Left kidney (tissue), 1 donor: ENCODE measurements at regions not wholly inside any gene's neighbourhood (a gene's known extent, or its start where the extent isn't known, plus 50 kb on each side); places are given as distances from the start of the nearest gene placed in this dataset.

ENCODE experiments used
- DNase-seq: peaks from one replicate; pipeline ENCODE4 v3.0.0-alpha.2; 2013

GRCh38 chr22:49482811-49483210 is 344.9 kb downstream of the BRD1 start:
- DNase-seq: no peak

GRCh38 chr22:49481659-49482399 is 345.8 kb downstream of the BRD1 start:
- DNase-seq: no peak

GRCh38 chr22:49480896-49481658 is 346.6 kb downstream of the BRD1 start:
- no peak for DNase-seq

GRCh38 chr22:49480331-49480730 is 347.3 kb downstream of the BRD1 start:
- no peak for DNase-seq

- DNase-seq: no peak
Observed at GRCh38 chr22:49479566-49479965, 348.1 kb downstream of the BRD1 start.

GRCh38 chr22:49476800-49477400 is 350.8 kb downstream of the BRD1 start:
- DNase-seq: no peak

GRCh38 chr22:49476176-49476575 is 351.5 kb downstream of the BRD1 start:
- DNase-seq: no peak

GRCh38 chr22:49475253-49475652 is 352.4 kb downstream of the BRD1 start:
- DNase-seq: no peak

- DNase-seq: no peak
Observed at GRCh38 chr22:49473286-49473685, 354.4 kb downstream of the BRD1 start.

- DNase-seq: no peak
Observed at GRCh38 chr22:49470741-49471503, 356.8 kb downstream of the BRD1 start.

- DNase-seq: no peak
Observed at GRCh38 chr22:49469896-49470740, 357.6 kb downstream of the BRD1 start.

GRCh38 chr22:49468487-49469198 is 359.0 kb downstream of the BRD1 start:
- DNase-seq: no peak

GRCh38 chr22:49466878-49467595 is 360.6 kb downstream of the BRD1 start:
- no peak for DNase-seq

- DNase-seq: no peak
Observed at GRCh38 chr22:49464037-49464436, 363.6 kb downstream of the BRD1 start.

GRCh38 chr22:49462795-49463194 is 364.9 kb downstream of the BRD1 start:
- DNase-seq: no peak

- no peak for DNase-seq
Observed at GRCh38 chr22:49462291-49462690, 365.4 kb downstream of the BRD1 start.

GRCh38 chr22:49461674-49462073 is 366.0 kb downstream of the BRD1 start:
- DNase-seq: no peak

GRCh38 chr22:49460592-49461281 is 366.9 kb downstream of the BRD1 start:
- DNase-seq: peak; percentile 55

GRCh38 chr22:49460091-49460490 is 367.6 kb downstream of the BRD1 start:
- no peak for DNase-seq

- no peak for DNase-seq
Observed at GRCh38 chr22:49458708-49459099, 369.0 kb downstream of the BRD1 start.
